ENCODE measurements at regions not wholly inside any gene's neighbourhood (a gene's known extent, or its start where the extent isn't known, plus 50 kb on each side); places are given as distances from the start of the nearest gene placed in this dataset.

- TF ChIP-seq POLR2AphosphoS5 (IDR thresholded peaks at IDR 0.05; ENCODE audit: low read depth, low read length) (no peak), CTCF (IDR thresholded peaks at IDR 0.05 in 2 of 3, conservative IDR thresholded peaks at IDR 0.05 in 1 of 3; ENCODE audit: borderline replicate concordance in 1 of 3, insufficient read depth in 1 of 3, low read depth in 2 of 3, low read length in 2 of 3) (no peak), POLR2A (IDR thresholded peaks at IDR 0.05; ENCODE audit: borderline replicate concordance, extremely low read depth, insufficient read depth, insufficient read length) (no peak), EZH2phosphoT487 (IDR thresholded peaks at IDR 0.05; ENCODE audit: borderline replicate concordance) (no peak), REST (IDR thresholded peaks at IDR 0.05; ENCODE audit: low read depth) (no peak), CEBPB (IDR thresholded peaks at IDR 0.05; ENCODE audit: low read depth) (no peak), YY1 (IDR thresholded peaks at IDR 0.05; ENCODE audit: extremely low read depth, insufficient replicate concordance, low read depth, low read length) (no peak), JUND (IDR thresholded peaks at IDR 0.05) (no peak), MAX (IDR thresholded peaks at IDR 0.05) (no peak), EZH2 (IDR thresholded peaks at IDR 0.05) (no peak), RAD21 (IDR thresholded peaks at IDR 0.05; ENCODE audit: low read depth) (no peak), SIN3A (IDR thresholded peaks at IDR 0.05; ENCODE audit: low read depth) (no peak), ZFX (IDR thresholded peaks at IDR 0.05) (no peak)
Measured at GRCh38 chr22:47997612-47998011, 1235.2 kb downstream of the TBC1D22A start.
